GM10266 (cell line): ENCODE measurements at regions not wholly inside any gene's neighbourhood (a gene's known extent, or its start where the extent isn't known, plus 50 kb on each side); places are given as distances from the start of the nearest gene placed in this dataset.

ENCODE experiments used
- DNase-seq: peaks from one replicate; pipeline ENCODE4 v3.0.0; 2012; ENCODE audit errors: extremely low spot score
- TF ChIP-seq, protein P1 (sequence below): IDR thresholded peaks from 2 replicates; pipeline ENCODE4 v1.5.1; 2012; ENCODE audit warnings: mild to moderate bottlenecking, low read depth; ENCODE audit not compliant: control insufficient read depth, insufficient read depth; ENCODE audit errors: missing control alignments

GRCh38 chr3:25032344-25032743 lies 395.7 kb upstream of the RARB start:
- no peak for DNase-seq
- TF ChIP-seq, protein P1, sequence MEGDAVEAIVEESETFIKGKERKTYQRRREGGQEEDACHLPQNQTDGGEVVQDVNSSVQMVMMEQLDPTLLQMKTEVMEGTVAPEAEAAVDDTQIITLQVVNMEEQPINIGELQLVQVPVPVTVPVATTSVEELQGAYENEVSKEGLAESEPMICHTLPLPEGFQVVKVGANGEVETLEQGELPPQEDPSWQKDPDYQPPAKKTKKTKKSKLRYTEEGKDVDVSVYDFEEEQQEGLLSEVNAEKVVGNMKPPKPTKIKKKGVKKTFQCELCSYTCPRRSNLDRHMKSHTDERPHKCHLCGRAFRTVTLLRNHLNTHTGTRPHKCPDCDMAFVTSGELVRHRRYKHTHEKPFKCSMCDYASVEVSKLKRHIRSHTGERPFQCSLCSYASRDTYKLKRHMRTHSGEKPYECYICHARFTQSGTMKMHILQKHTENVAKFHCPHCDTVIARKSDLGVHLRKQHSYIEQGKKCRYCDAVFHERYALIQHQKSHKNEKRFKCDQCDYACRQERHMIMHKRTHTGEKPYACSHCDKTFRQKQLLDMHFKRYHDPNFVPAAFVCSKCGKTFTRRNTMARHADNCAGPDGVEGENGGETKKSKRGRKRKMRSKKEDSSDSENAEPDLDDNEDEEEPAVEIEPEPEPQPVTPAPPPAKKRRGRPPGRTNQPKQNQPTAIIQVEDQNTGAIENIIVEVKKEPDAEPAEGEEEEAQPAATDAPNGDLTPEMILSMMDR, result no peak

GRCh38 chr3:25033407-25034029 lies 394.5 kb upstream of the RARB start:
- TF ChIP-seq, protein P1, result peak; percentile 57
- DNase-seq, result peak; percentile 42

DNA sequence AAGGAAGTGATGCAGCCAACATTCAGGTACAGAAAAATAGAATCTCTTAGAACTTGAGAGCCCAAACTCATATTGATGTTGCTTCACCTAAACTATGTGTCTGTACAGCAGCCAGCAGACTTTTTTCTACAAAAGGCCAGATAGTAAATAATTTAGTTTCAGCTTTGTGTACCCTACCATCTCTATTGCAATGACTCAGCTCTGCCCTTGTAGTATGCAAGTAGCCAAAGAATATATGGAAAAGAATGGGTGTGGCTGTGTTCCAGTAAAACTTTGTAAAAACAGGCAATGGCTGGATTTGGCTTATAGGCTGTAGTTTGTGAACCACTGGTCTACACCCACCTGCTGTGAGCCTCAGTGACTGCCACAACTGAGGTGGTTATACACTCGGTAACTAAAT lies 392.5 kb upstream of the RARB start:
- DNase-seq, result no peak
- TF ChIP-seq, protein P1, result no peak

DNA sequence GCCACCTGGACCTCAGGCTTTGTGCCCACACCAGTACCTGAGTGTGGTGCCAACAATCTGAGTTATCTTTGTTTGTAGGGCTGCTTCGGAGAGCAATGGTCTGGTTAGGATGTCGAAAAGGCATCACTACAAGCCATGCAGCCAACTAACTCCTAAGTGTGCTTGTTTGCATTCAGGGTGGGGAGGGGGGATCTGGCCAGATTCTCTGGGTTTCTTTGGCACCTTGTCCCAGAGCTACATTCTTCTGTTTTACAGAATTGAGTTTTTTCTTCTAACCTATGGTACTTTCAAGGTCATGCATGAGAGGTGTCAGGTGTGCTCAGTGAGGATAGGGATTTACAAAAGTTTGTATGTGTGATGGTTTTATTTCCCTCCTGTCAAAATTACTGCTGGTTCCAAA lies 391.4 kb upstream of the RARB start:
- DNase-seq, result no peak
- TF ChIP-seq, protein P1, result no peak

GRCh38 chr3:25037049-25037547 lies 391.0 kb upstream of the RARB start:
- DNase-seq, result no peak
- TF ChIP-seq, protein P1, result no peak

DNA sequence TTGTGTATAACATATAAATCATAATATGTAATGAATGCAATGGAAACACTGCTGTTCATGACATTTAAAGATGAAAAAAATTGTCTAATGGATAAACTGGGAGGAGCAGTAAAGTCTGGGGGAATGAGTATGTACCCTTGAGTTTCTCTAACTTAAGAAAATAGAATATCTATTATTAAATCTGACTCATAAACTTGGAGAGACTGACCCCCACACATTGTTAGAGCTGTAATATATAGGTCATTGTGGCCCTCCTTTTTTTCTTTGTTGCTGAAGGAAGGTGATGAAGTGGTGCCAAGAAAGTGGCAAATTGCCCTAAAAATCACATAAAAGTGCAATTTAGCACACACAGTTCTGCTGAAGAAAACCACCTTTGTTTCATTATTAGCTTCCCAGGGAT lies 389.8 kb upstream of the RARB start:
- DNase-seq, result no peak
- TF ChIP-seq, protein P1, result no peak

DNA sequence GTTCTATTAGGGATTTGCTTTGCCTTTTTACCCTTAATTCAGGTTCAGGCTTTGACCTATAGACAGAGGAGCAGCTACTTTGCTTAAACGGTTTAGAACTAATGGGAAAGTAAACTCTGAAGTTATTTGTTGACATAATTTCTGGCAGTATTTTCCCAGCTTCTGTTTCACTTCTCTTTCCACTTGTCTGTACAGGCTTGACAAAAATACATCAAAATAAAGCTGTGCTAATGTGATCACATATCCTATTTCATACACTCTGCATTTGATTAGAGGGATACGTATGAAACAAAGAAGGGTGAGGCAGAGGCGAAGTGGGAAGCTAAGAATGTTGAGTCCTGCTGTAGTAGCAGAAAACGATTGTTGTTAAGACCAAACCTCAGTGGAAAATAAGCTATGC lies 389.1 kb upstream of the RARB start:
- TF ChIP-seq, protein P1, result no peak
- no peak for DNase-seq
